ENCODE measurements at regions not wholly inside any gene's neighbourhood (a gene's known extent, or its start where the extent isn't known, plus 50 kb on each side); places are given as distances from the start of the nearest gene placed in this dataset.

- TF ChIP-seq Cebpa-rat (IDR thresholded peaks at IDR 0.05) = no peak
- no peaks in the 10 kb centered on the region for H3K27me3 ChIP-seq
- H3K9me3 ChIP-seq (replicated peaks in 1 of 11) = no peaks in the 10 kb centered on the region; a peak in 1 of 22 replicates
- H3K27ac ChIP-seq = peak overlapping the region in 3 of 11 experiments; percentile 23 to 66 (median 50); a peak in 4 of 22 replicates
- H4K20me1 ChIP-seq = no peaks in the 10 kb centered on the region
- H3K4me3 ChIP-seq = no peak overlapping the region
- H3K36me3 ChIP-seq = no peaks in the 10 kb centered on the region
- H3K4me1 ChIP-seq = peaks cover 0 to 37% (median 0%) of the 10 kb centered on the region in 10 experiments; a peak in 6 of 20 replicates
- H3K4me2 ChIP-seq = peak overlapping the region in 3 of 11 experiments; percentile 4 to 77 (median 63); a peak in 4 of 22 replicates
- H3K9ac ChIP-seq = no peak overlapping the region
Observed at GRCh38 chr17:69761767-69762321, 313.2 kb upstream of the KCNJ16 start.

- Histone ChIP-seq H4K20me1 (no peaks in the 10 kb centered on the region), H3K9me3 (replicated peaks in 1 of 11) (no peaks in the 10 kb centered on the region; a peak in 1 of 22 replicates), H3K27ac (peak overlapping the region in 3 of 11 experiments; percentile 16 to 50 (median 23); a peak in 2 of 22 replicates), H3K4me1 (peaks cover 0 to 37% (median 0%) of the 10 kb centered on the region in 10 experiments; a peak in 6 of 20 replicates), H3K27me3 (no peaks in the 10 kb centered on the region), H3K4me2 (peak overlapping the region in 2 of 11 experiments; percentile 63 to 77; a peak in 4 of 22 replicates), H3K4me3 (no peak overlapping the region), H3K9ac (no peak overlapping the region), H3K36me3 (no peaks in the 10 kb centered on the region)
- no peak for TF ChIP-seq Cebpa-rat (IDR thresholded peaks at IDR 0.05)
Observed at GRCh38 chr17:69762359-69762758, 312.7 kb upstream of the KCNJ16 start.

- peak overlapping the region in 2 of 11 experiments; percentile 63 to 77; a peak in 1 of 22 replicates for H3K4me2 ChIP-seq
- no peaks in the 10 kb centered on the region; a peak in 1 of 22 replicates for H3K9me3 ChIP-seq (replicated peaks in 1 of 11)
- H3K36me3 ChIP-seq = no peaks in the 10 kb centered on the region
- no peak overlapping the region for H3K9ac ChIP-seq
- peak overlapping the region in 2 of 11 experiments; percentile 16 to 50; a peak in 1 of 22 replicates for H3K27ac ChIP-seq
- peaks cover 0 to 37% (median 0%) of the 10 kb centered on the region in 10 experiments; a peak in 6 of 20 replicates for H3K4me1 ChIP-seq
- TF ChIP-seq Cebpa-rat (IDR thresholded peaks at IDR 0.05) = no peak
- H3K4me3 ChIP-seq = no peak overlapping the region
- no peaks in the 10 kb centered on the region for H4K20me1 ChIP-seq
- no peaks in the 10 kb centered on the region for H3K27me3 ChIP-seq
Observed at GRCh38 chr17:69762766-69763165, 312.3 kb upstream of the KCNJ16 start.

- no peaks in the 10 kb centered on the region for H3K36me3 ChIP-seq
- H3K27ac ChIP-seq = no peak overlapping the region
- peaks cover 0 to 29% (median 0%) of the 10 kb centered on the region in 10 experiments; a peak in 6 of 20 replicates for H3K4me1 ChIP-seq
- no peaks in the 10 kb centered on the region for H3K27me3 ChIP-seq
- H3K4me2 ChIP-seq = no peak overlapping the region
- no peak overlapping the region for H3K4me3 ChIP-seq
- no peak for TF ChIP-seq Cebpa-rat (IDR thresholded peaks at IDR 0.05)
- H3K9ac ChIP-seq = no peak overlapping the region
- H3K9me3 ChIP-seq (replicated peaks in 1 of 11) = no peaks in the 10 kb centered on the region
- H4K20me1 ChIP-seq = no peaks in the 10 kb centered on the region
Observed at GRCh38 chr17:69763503-69763902, 311.5 kb upstream of the KCNJ16 start.

GRCh38 chr17:69764146-69764545, 310.9 kb upstream of the KCNJ16 start:
- Histone ChIP-seq H3K4me2 (no peak overlapping the region), H4K20me1 (no peaks in the 10 kb centered on the region), H3K9me3 (replicated peaks in 1 of 11) (no peaks in the 10 kb centered on the region), H3K36me3 (no peaks in the 10 kb centered on the region), H3K27me3 (no peaks in the 10 kb centered on the region), H3K4me3 (no peak overlapping the region), H3K27ac (no peak overlapping the region), H3K4me1 (peaks cover 0 to 29% (median under 1%) of the 10 kb centered on the region in 10 experiments; a peak in 8 of 20 replicates), H3K9ac (no peak overlapping the region)
- TF ChIP-seq Cebpa-rat (IDR thresholded peaks at IDR 0.05) = no peak

- no peak for TF ChIP-seq Cebpa-rat (IDR thresholded peaks at IDR 0.05)
- Histone ChIP-seq H4K20me1 (no peaks in the 10 kb centered on the region), H3K4me2 (peak overlapping the region in 1 of 11 experiments; percentile 26; a peak in 1 of 22 replicates), H3K27me3 (no peaks in the 10 kb centered on the region), H3K27ac (no peak overlapping the region), H3K36me3 (no peaks in the 10 kb centered on the region), H3K9ac (no peak overlapping the region), H3K9me3 (replicated peaks in 1 of 11) (peaks cover 0 to 5% (median 0%) of the 10 kb centered on the region in 11 experiments; a peak in 1 of 22 replicates), H3K4me3 (no peak overlapping the region), H3K4me1 (peaks cover 0 to 11% (median 3%) of the 10 kb centered on the region in 10 experiments; a peak in 8 of 20 replicates)
Observed at GRCh38 chr17:69769050-69769449, 306.0 kb upstream of the KCNJ16 start.

GRCh38 chr17:69773081-69773480, 301.9 kb upstream of the KCNJ16 start:
- no peak overlapping the region for H3K9ac ChIP-seq
- H3K27me3 ChIP-seq = no peaks in the 10 kb centered on the region
- H3K27ac ChIP-seq = no peak overlapping the region
- H3K4me1 ChIP-seq = peaks cover 0 to 11% (median 3%) of the 10 kb centered on the region in 10 experiments; a peak in 8 of 20 replicates
- H3K9me3 ChIP-seq (replicated peaks in 1 of 11) = peaks cover 0 to 5% (median 0%) of the 10 kb centered on the region in 11 experiments; a peak in 1 of 22 replicates
- no peaks in the 10 kb centered on the region for H3K36me3 ChIP-seq
- H3K4me3 ChIP-seq = no peak overlapping the region
- TF ChIP-seq Cebpa-rat (IDR thresholded peaks at IDR 0.05) = no peak
- H3K4me2 ChIP-seq = no peak overlapping the region
- H4K20me1 ChIP-seq = no peaks in the 10 kb centered on the region

GRCh38 chr17:69779378-69780214, 295.4 kb upstream of the KCNJ16 start:
- H3K36me3 ChIP-seq = no peaks in the 10 kb centered on the region
- H3K9me3 ChIP-seq (replicated peaks in 1 of 11) = peaks cover 0 to 7% (median 4%) of the 10 kb centered on the region in 11 experiments; a peak in 7 of 22 replicates
- no peaks in the 10 kb centered on the region for H4K20me1 ChIP-seq
- no peak overlapping the region for H3K4me2 ChIP-seq
- TF ChIP-seq Cebpa-rat (IDR thresholded peaks at IDR 0.05) = no peak
- no peak overlapping the region for H3K9ac ChIP-seq
- H3K4me1 ChIP-seq = no peaks in the 10 kb centered on the region
- H3K27ac ChIP-seq = no peak overlapping the region
- no peaks in the 10 kb centered on the region for H3K27me3 ChIP-seq
- no peak overlapping the region for H3K4me3 ChIP-seq

GRCh38 chr17:69783865-69784264, 291.2 kb upstream of the KCNJ16 start:
- Histone ChIP-seq H3K9me3 (replicated peaks in 1 of 11) (peaks cover 0 to 18% (median 10%) of the 10 kb centered on the region in 11 experiments; a peak in 11 of 22 replicates), H3K36me3 (no peaks in the 10 kb centered on the region), H3K4me2 (no peak overlapping the region), H3K4me1 (no peaks in the 10 kb centered on the region), H3K9ac (no peak overlapping the region), H3K27me3 (no peaks in the 10 kb centered on the region), H3K4me3 (no peak overlapping the region), H4K20me1 (no peaks in the 10 kb centered on the region), H3K27ac (no peak overlapping the region)
- TF ChIP-seq Cebpa-rat (IDR thresholded peaks at IDR 0.05) = no peak

All from BLaER1 treated with 17β-estradiol and CSF1 and Interleukin-3, amounts not matched to agents 10 nM and 100 nM (cell line).